ENCODE measurements at regions not wholly inside any gene's neighbourhood (a gene's known extent, or its start where the extent isn't known, plus 50 kb on each side); places are given as distances from the start of the nearest gene placed in this dataset.

- TF ChIP-seq E2F1 (CRISPR knock-in tag; IDR thresholded peaks at IDR 0.05) (no peak), ELF4 (CRISPR knock-in tag; IDR thresholded peaks at IDR 0.05; ENCODE audit: low read depth) (no peak), MYBL2 (CRISPR knock-in tag; IDR thresholded peaks at IDR 0.05) (no peak), PRDM15 (CRISPR knock-in tag; IDR thresholded peaks at IDR 0.05) (no peak), SP1 (CRISPR knock-in tag; conservative IDR thresholded peaks at IDR 0.05) (no peak), CREM (CRISPR knock-in tag; IDR thresholded peaks at IDR 0.05) (no peak), ATF3 (CRISPR knock-in tag; conservative IDR thresholded peaks at IDR 0.05) (no peak), PRRX2 (CRISPR knock-in tag; IDR thresholded peaks at IDR 0.05) (no peak), ZNF281 (CRISPR knock-in tag; IDR thresholded peaks at IDR 0.05) (no peak), ERG (CRISPR knock-in tag; IDR thresholded peaks at IDR 0.05) (no peak)
Measured at GRCh38 chr16:9035996-9036395, 55.4 kb upstream of the HAPSTR1 start (continued).

- ChIA-PET CTCF (interaction anchor here (0.6 to 1.7 kb wide), 5 partner anchors 10 to 103 kb away, joined by 4 to 6 read pairs (median 4); no protein-coding TSS in a partner anchor), POLR2A (no interaction called here)
- Mint-ChIP-seq H3K36me3 (peaks cover 2% of the 10 kb centered on the region; the same call in 1 of the 2 replicates), H3K27ac (no peak overlapping the region), H3K27me3 (ENCODE audit: low read depth) (no peaks in the 10 kb centered on the region), H3K4me1 (no peaks in the 10 kb centered on the region), H3K4me3 (no peak overlapping the region), H3K9me3 (peaks cover 4% of the 10 kb centered on the region)
- ATAC-seq (peak; percentile 56; the same call in 1 of the 2 replicates), DNase-seq (ENCODE audit: low spot score) (no peak)
- no peak for TF ChIP-seq MAX (CRISPR knock-in tag; IDR thresholded peaks at IDR 0.05)
- TF ChIP-seq ZNF219 (CRISPR knock-in tag; IDR thresholded peaks at IDR 0.05; ENCODE audit: borderline replicate concordance) = no peak
- no peak for TF ChIP-seq NR3C1 (CRISPR knock-in tag; conservative IDR thresholded peaks at IDR 0.05; ENCODE audit: low read depth)
- TF ChIP-seq ZNF263 (CRISPR knock-in tag; IDR thresholded peaks at IDR 0.05; ENCODE audit: low read depth) = no peak
Measured at GRCh38 chr16:9039210-9039609, 52.2 kb upstream of the HAPSTR1 start.

All from WTC11 (cell line).